ENCODE measurements at regions not wholly inside any gene's neighbourhood (a gene's known extent, or its start where the extent isn't known, plus 50 kb on each side); places are given as distances from the start of the nearest gene placed in this dataset.
"Not testable (repeated sequence)": the region's sequence is repeated elsewhere in the genome, so short reads cannot be mapped to it uniquely, and the experiment has no call there.

DNA sequence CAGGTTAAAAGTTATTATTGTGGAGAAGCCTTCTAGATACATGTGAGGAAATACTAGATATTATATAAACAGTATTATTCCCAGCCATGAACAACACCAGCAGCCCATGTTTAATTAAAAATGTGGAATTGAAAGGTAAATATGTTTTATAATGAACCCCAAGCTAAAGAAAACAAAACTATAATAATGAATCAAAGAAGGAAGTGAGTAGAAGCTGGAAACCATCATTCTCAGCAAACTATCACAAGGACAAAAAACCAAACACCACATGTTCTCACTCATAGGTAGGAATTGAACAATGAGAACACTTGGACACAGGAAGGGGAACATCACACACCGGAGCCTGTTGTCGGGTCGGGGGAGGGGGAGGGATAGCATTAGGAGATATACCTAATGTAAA is 167.6 kb upstream of the CXXC4 start:
- not testable (repeated sequence) for DNase-seq (ENCODE audit: low read depth in 2 of 2)

DNA sequence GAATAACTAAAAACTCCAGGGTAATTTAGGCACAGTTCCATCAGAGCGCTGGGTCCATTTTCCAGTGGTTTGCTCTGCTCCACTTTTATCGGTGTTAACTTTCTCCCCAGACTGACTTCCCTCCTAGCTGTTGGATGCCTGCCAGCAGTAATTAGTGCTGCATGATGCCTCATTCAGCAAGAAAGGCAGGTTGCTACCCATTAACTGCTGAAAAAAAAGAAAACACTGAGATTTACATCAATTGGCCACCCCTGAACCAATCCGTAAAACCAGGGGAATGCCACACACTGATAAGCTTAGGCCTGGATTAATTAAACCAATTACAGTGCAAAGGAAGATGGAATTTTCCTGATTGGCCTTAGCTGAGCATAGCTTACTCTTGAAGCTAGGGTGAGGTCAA is 182.4 kb upstream of the CXXC4 start:
- no peak for DNase-seq (ENCODE audit: low read depth in 2 of 2)

DNA sequence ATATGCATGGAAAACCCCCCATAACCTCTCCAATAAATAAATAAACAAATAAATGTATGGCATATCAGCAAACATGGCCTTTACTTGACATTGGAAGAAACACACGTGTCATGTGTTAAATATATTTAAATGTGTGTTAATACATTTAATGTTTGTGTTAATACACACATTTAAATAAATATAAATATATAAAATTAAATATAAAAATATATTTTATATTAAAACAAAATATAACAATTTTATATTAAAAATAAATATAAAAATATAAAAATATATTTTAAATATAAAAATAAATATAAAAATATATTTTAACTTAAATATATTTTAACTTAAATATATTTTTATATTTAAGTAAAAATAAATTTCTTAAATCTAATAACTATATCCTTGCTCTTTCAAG is 187.6 kb upstream of the CXXC4 start:
- no peak for DNase-seq (ENCODE audit: low read depth in 2 of 2)

DNA sequence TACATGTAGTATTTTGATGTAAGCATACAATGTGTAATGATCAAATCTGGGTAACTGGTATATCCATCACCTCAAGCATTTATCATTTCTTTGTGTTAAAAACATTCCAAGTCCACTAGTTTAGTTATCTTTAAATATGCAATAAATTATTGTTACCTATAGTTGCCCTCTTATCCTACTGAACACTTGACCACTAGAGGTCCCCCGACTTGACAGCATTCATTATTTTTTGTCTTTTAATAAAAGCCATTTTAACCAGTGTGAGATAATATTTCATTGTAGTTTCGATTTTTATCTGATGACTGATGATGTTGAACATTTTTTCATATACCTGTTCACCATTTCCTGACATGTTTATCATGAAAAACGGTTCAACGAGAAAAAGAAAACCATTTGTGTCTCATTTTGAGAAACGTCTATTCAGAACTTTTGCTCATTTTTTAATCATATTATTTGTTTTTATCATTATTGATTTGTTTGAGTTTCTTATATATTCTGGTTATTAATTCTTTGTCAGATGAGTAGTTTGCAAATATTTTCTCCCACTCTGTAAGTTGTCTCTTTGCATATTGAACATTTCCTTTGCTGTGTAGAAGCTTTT is 199.0 kb upstream of the CXXC4 start:
- no peak for DNase-seq (ENCODE audit: low read depth in 2 of 2)

DNA sequence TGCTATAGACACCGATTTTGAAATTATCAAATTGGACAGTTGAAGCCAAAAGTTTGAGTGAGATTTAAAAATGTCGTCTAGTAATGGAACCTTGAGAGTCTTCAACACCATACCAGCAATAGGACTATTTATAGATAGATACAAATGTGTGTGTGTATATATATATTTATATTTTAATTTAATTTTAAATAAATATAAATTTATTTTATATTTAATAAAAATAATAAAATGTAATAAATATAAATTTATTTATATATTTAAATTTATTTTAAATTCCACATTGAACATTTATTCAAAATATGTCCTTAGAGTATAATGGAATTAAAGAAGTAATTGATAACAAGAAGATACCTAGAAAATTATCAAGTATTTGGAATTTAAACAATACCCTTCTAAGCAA is 221.9 kb upstream of the CXXC4 start:
- no peak for DNase-seq (ENCODE audit: low read depth in 2 of 2)

DNA sequence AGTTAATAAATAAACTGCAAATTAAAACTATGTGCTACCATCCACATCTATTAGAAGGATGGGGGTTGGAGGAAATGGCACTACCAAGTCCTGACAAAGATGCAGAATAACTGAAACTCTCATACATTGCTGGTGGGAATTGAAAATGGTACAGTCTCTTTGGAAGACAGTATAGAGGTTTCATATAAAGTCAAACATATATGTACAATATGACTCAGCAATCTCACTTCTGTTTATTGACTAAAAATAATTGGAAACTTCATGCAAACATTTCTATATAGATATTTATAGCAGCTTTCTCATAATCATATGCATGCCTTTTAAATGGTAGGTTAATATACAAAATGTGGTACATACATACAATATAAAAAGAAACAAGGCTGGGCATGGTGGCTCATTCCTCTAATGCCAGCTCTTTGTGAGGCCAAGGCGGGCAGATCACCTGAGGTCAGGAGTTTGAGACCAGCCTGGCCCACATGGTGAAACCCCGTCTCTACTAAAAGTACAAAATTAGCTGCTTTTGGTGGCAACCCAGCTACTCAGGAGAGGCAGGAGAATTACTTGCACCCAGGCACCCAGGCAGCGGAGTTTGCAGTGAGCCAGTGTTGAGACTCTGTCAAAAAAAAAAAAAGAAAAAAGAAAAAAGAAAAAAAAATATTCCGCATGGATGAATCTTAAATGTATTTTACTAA is 225.0 kb upstream of the CXXC4 start:
- no peak for DNase-seq (ENCODE audit: low read depth in 2 of 2)

DNA sequence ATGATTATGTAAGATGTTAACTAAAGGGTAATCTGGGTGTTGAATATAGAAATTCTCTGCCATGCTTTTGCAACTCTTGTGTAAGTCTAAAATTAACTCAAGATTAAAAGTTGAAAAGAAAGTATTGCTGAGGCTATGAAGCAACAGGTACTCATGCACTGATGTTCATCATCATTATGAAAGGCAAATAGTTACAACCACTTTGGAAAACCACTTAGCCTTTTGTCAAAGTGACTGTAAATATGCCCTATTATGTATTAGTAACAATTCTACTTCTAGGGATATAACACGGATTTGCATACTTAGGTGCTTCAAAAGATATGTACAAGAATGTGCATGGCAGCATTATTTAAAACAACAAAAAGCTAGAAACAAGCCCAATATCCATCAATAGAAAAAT is 227.8 kb upstream of the CXXC4 start:
- no peak for DNase-seq (ENCODE audit: low read depth in 2 of 2)

DNA sequence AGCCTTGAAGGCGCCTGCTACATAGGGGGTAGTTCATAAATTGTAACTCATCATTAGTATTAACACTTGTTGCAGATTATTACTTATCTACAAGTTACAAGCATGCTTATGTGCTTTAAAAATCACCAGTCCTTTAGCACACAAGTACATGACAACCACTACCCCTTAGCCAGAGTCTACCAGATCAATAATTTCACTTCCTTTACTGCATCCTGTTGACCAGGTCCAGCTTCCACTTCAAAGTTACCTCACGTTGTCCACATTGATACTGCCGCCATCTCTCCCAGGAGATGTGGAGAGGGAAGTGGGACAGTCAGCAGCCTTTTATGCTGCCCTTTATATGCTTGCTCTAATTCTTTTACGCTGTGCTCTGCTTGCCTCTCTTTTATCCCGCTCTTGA is 231.3 kb upstream of the CXXC4 start:
- DNase-seq (ENCODE audit: low read depth in 2 of 2), result no peak

DNA sequence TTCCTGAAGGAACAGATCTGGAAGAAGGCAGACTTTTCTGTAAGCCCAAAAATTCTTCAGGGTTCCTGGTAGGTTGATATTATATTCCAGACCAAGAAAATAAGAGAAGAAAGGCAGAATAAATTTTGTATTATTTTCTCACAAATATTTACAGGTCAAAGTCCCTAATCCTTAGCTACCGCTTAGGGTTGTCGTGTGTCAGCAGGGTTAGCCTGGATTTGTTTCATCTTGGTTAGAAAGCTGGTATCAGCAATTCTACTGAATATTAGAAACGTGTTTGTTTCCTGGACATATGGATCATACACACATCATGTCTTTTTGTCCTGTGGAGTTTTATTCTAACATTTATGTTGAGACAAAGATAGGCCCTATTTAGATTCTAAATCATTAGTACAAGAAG is 232.9 kb upstream of the CXXC4 start:
- DNase-seq (ENCODE audit: low read depth in 2 of 2), result no peak

DNA sequence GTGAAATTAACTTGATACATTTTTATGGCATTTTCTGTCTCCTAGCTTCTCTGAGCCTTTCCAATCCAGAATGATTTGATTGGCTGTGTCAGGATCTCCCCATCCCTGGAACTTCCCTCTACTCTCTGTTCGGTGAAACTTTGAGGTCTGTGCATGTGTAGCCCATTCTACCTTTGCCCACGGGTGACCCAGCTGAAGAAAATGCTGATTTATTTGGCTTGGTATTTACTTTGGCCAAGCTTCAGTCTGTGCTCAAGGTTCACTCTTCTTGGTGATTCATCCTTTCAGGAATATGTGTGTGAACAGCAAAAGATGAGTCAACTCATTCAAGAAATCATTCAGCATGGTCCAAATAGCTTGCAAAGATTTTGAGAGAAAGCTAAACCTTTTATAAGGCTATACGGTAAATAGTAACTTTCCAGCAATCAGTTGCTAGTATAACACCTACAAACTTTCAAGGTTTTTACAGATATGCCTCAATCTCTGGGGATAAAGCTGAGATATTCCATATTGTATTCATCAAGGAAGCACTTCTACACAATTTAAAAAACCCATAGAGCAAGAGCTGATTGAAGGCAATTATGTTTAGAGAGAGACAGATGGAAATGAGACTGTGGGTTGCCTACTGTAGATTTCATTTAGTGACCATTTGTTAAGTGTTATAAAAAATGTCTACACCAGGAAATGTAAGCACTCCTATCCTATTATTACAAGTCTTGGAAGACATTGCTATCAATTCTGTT is 233.9 kb upstream of the CXXC4 start:
- no peak for DNase-seq (ENCODE audit: low read depth in 2 of 2)

DNA sequence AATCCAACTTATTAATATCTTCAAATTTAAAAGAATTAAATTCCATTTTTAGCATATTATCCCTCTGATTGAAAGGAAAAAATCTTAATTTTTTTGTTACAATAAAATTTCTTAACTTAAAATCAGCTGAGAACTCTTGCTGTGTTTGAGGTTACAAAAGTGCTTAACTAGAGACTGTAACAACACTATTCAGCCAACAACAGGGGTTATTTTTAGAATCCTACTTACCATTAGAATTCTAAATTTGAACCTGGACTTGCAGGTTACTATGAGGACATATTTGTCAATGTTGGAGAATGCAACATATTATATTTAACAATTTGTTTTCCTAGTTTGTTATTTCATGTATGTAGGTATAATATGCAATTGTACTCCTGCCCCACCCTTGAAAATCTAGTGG is 238.1 kb upstream of the CXXC4 start:
- no peak for DNase-seq (ENCODE audit: low read depth in 2 of 2)

DNA sequence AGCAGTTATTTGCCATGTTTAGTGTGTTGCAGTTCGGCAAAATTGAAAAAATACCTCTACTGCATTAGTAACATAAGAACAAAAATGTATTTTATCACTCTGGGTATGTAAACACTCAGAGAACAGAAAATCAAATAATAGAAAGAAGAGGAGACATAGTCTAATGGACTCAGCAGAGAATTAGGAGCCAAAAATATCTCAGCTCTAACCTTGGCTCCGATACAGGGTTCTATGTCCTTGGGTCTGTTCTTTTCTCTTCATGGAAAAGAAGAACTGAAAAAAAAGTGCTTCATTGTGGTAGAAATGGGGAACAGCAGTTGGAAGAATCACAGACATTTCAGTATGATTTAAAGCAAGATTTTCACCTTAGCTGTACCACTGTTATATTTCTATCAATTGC is 240.5 kb upstream of the CXXC4 start:
- no peak for DNase-seq (ENCODE audit: low read depth in 2 of 2)

DNA sequence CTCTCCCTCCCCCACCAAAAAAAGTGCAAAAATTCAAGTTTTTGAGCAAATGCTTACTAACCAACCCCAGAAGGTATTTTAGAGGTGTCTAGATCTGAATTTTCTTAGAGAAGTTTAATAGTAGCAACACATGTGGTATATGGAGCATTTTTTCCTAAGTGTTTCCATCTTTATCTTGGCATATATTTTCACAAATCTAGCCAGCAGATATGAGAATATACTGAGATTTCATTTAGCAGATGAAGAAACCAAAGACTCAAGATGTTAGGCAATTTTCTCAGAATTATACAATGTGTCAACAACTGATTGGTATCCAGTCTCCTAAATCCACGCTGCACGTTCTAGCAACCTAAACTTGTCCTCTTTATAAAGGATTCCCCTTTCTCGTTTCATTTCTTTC is 245.5 kb upstream of the CXXC4 start:
- DNase-seq (ENCODE audit: low read depth in 2 of 2), result no peak

DNA sequence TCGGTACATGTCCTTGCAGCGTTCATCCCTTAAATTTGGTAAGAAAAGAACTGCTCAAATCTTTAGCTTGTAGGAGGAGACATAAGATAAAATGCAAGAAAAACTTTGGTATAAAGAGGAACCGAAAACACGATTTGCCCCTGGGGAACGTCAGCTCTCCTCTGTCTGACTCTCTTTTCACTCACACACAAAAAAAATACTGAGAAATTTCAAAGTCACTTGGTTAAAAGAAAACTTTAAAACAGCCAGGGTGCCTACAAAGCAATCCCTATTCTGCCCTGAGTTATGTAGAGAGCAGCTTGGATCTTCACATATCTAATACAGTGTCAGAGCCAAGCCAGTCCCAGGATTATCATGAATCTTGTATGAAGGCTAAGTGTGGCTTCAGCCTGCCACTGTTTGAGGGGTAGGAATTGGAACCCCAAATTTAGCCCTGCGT is 248.5 kb upstream of the CXXC4 start:
- no peak for DNase-seq (ENCODE audit: low read depth in 2 of 2)

DNA sequence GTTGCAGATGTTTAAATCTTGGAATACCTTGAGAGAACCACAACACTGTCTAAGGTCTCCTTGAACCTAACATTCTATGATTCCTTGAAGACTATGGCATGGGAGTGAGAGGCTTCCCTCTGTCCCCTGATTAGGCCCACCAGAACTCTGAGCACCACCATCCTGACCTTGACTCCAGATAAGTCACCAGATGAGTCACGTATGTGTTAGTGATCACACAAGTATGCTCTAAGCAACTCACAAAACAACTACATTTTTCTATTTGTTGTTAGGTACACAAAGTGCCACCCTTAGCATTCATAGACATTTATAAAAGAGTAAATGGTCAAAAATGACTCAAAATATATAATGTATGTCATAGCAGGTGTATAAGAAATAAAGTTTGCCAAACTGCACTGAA is 252.9 kb upstream of the CXXC4 start:
- DNase-seq (ENCODE audit: low read depth in 2 of 2), result no peak

DNA sequence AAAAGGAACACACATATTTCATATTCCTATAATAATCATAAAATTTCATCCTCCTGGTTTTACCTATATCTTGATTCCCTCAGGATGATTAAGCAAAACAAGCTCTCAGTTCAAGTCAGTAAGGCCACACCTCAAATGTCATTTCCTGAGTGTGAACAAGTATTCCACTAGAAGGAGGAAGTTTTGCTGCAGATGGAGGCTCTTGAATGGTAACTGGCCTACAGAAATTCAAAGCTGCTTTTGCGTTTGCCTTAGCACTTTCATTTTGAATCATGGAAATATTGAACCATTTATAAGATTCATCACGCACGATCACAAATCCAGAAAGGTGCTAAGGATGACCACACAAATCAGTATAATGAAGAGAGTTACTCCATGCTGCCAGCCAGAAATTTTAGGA is 254.4 kb upstream of the CXXC4 start:
- DNase-seq (ENCODE audit: low read depth in 2 of 2), result no peak

DNA sequence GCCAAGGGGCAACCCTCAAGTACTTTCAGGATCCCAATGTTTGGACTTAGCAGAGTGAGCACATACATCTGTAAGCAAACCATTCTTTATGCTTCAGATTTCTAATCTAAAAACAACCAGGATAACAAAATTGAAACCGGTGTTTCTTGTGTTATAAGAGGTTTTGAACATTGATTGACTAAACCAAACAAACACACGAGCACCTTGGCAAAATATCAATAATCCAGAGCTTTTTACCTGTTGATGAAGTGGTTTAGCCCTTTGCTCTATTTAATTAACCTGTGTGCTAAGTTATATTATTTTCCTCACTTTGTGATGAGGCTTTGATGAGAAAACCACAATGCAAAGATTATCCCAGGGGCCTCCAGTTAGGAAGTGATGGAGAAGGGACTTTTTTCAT is 255.3 kb upstream of the CXXC4 start:
- no peak for DNase-seq (ENCODE audit: low read depth in 2 of 2)

DNA sequence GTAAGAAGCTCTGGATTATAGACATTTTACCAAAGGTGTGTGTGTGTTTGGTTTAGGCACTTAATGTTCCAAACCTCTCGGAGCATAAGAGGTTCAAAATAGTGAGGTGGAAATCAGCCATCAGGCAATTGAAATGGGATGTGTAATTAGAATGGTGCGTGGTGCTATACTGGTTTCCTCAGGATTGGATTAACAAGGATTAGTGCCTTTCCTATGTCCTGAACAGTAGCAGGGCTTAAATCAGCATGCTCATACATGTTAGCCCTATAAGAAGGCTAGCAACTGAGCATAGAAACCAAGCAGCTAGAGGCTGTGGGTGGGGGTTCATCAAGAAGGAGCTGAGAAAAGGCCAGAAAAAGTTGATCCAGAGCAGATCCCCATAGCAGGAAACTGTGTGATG is 256.8 kb upstream of the CXXC4 start:
- no peak for DNase-seq (ENCODE audit: low read depth in 2 of 2)

DNA sequence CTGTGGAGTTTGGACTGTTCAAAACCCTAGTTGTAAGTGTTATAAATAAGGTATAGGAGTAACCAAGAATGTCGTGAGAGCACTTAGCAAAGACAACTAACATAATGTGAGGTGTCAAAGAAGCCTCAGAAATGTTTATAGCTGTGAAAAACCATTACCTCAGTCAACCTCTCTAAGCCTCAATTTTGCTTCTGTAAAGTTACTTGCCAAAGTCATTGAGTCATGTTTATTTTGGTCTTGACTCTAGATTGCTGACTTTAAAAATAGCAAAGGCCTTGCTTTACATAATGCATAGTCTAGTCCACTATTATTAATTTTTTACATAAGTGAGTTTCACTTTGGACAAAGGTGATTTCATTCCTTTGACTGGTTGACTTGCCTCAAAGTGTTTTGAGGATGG is 257.6 kb upstream of the CXXC4 start:
- DNase-seq (ENCODE audit: low read depth in 2 of 2), result no peak

DNA sequence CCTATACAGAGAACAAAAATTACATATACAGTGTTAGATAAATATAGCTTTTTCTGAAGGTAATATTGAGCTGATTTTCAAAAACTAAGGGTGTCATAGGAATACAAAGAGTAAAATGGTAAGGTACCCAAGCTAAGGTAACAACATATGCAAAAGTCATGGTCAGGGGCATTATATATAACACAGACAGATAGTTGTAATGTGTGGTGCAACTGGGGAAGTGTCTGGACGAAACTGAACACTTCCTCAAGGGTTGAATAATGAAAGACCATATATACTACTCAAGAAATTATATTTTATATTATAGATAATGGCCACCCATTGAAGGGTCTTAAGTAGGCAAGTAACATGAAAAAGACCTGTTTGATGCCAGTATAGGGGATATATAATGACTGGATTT is 262.1 kb upstream of the CXXC4 start:
- DNase-seq (ENCODE audit: low read depth in 2 of 2), result no peak

DNA sequence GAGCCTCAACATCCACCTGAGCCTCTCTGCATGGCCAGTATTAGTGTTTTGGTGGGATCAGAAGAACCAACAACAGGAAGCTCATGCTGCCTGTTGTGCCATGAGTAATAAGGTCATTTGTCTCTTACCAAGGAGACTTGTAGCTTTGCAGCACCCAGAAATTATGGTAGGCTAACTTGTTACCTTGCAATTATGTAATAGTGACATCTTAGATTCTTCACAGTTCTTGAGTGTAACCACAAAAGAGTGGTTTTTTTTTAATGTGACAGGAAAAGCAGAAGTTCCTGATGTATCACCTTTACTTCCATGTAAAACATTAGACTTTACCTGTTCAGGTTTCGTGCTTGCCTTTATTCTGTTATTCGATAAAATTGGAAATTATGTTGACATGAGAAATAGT is 263.9 kb upstream of the CXXC4 start:
- DNase-seq (ENCODE audit: low read depth in 2 of 2), result no peak

DNA sequence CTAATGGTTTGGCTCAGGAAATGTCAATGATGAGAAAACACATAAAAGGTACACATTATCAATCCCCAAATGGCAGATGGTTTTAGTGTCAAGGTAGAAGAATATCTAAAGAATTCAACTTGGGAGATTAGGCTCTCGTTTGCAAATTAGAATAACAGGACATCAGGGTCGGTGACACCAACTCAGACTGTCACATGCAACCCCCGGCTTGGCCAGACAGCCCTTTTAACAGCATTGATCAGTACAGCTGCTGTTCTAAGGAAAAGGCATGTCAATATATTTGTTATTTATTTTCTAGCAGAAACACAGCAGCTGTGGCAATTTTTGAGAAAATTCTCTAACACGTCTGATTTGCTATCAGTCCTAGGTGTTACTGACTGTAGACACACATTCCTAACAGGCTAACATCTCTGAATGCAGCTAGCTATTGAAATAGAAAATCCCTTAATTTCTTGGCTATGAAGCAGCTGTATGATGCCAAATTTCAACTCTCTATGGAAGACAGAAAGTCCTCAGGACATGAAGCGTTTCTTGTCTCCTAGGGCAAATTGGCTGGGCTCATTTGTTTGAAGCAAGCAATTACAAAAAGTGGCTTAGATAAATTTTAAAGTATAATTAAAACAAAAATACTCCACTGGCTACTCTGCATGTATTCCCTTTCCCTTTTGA is 269.0 kb upstream of the CXXC4 start:
- no peak for DNase-seq (ENCODE audit: low read depth in 2 of 2)

DNA sequence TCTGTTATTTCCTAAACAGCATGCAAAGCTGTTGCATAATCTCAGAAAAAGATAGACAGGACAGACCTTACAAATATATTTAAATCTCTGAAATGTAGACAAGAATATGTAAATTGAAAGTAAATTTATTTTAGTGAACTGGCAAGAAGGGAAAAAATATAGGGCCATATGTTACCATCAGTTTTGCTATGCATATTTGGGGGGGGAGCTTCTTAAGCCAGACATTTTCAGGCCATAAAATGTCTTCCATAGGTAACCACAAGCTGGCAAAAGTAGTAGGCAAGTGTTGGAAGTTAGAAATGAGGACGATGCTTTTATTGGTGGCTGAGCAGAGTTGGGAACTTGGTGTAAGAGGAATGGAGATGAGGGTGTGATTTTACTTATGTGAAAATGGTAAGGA is 272.0 kb upstream of the CXXC4 start:
- no peak for DNase-seq (ENCODE audit: low read depth in 2 of 2)

All from activated CD8-positive, alpha-beta memory T cell treated with anti-CD3 and anti-CD28 coated beads for 4 hours (primary cell).